GM12878 (cell line): ENCODE measurements at regions not wholly inside any gene's neighbourhood (a gene's known extent, or its start where the extent isn't known, plus 50 kb on each side); places are given as distances from the start of the nearest gene placed in this dataset.

Experiments used
- ATAC-seq: fragments of 200-7000 bp; cut with Tn5 transposase; 3 replicates; pipeline ENCODE4 v1.9.1; 2020; ENCODE audit warnings: mild to moderate bottlenecking, moderate library complexity
- BruUV-seq: library from RNA; stranded (reverse); fragments of 400-500 nt; replicated peaks from 2 replicates; lab custom pipeline; 2021; lab: Mats Ljungman, UMichigan
- CTCF ChIA-PET: fragments of 300-600 bp; sonication (Branson Sonifier 250); formaldehyde crosslinking; extraction: SDS; loops from one replicate; lab custom pipeline; 2021; ENCODE audit warnings: inconsistent platforms; lab: Yijun Ruan, JAX
- POLR2A ChIA-PET: fragments of 350-600 bp; formaldehyde crosslinking; extraction: SDS; loops from one replicate; lab custom pipeline; 2021; ENCODE audit warnings: inconsistent platforms; lab: Charles Lee
- RAD21 ChIA-PET: fragments of 300-600 bp; sonication (Branson Sonifier 250); formaldehyde crosslinking; loops from one replicate; lab custom pipeline; 2023; ENCODE audit warnings: antibody characterized with exemption; ENCODE audit not compliant: unreplicated experiment; lab: Charles Lee
- SMC1A ChIA-PET: fragments of 300-600 bp; sonication (Branson Sonifier 250); formaldehyde crosslinking; loops from one replicate; lab custom pipeline; 2023; ENCODE audit not compliant: unreplicated experiment, uncharacterized antibody; lab: Charles Lee
- DNase-seq: peaks from one replicate; pipeline ENCODE4 v3.0.0-alpha.2; 2011; ENCODE audit warnings: low read depth, low spot score
- FAIRE-seq: peaks from 3 replicates; lab custom pipeline; 2011; peaks lifted over from hg19 to GRCh38; lab: Jason Lieb, UNC
- H2AFZ ChIP-seq: 2 replicates; pipeline ENCODE4 v1.6.0; 2011; ENCODE audit warnings: low read depth, low read length, control low read depth; ENCODE audit not compliant: control insufficient read depth
- H3K27ac ChIP-seq: 2 replicates; pipeline ENCODE4 v1.5.1; 2011; ENCODE audit warnings: control low read depth; ENCODE audit not compliant: control insufficient read depth, insufficient read depth
- H3K27me3 ChIP-seq, 2 experiments: replicated peaks in 1 of 2; 2 replicates each; pipeline versions ENCODE4 v1.6.0 to v1.6.1; 2011; ENCODE audit warnings: low read length in 1 of 2; ENCODE audit not compliant: control insufficient read depth in 2 of 2, insufficient read depth in 2 of 2
- H3K36me3 ChIP-seq, 2 experiments: 2 replicates each; pipeline ENCODE4 v1.5.1; 2011; ENCODE audit warnings: low read length in 1 of 2; ENCODE audit not compliant: control insufficient read depth in 2 of 2, insufficient read depth in 2 of 2
- H3K4me1 ChIP-seq: 2 replicates; pipeline ENCODE4 v1.6.1; 2011; ENCODE audit warnings: mild to moderate bottlenecking, low read length, moderate library complexity, mixed read lengths; ENCODE audit not compliant: control insufficient read depth, insufficient read depth
- H3K4me2 ChIP-seq: 2 replicates; pipeline ENCODE4 v1.6.0; 2011; ENCODE audit warnings: control low read depth; ENCODE audit not compliant: control insufficient read depth, insufficient read depth
- H3K4me3 ChIP-seq: fragments of 200-600 bp; sonication (generic); 2 replicates; pipeline ENCODE4 v1.5.1; 2016
- H3K79me2 ChIP-seq: 2 replicates; pipeline ENCODE4 v1.6.0; 2011; ENCODE audit warnings: low read length; ENCODE audit not compliant: control insufficient read depth, insufficient read depth
- H3K9ac ChIP-seq: 2 replicates; pipeline ENCODE4 v1.8.0; 2011; ENCODE audit warnings: low read length, control low read depth, mixed read lengths; ENCODE audit not compliant: control insufficient read depth, insufficient read depth
- H3K9me3 ChIP-seq: replicated peaks from 3 replicates; pipeline ENCODE4 v1.5.1; 2011; ENCODE audit warnings: mild to moderate bottlenecking, low read length; ENCODE audit not compliant: control insufficient read depth, insufficient read depth
- H4K20me1 ChIP-seq: 2 replicates; pipeline ENCODE4 v1.6.0; 2011; ENCODE audit not compliant: control insufficient read depth, insufficient read depth
- ATF2 ChIP-seq: IDR thresholded peaks from 2 replicates; pipeline ENCODE4 v1.6.1; 2012; ENCODE audit warnings: low read length, inconsistent platforms
- BMI1 ChIP-seq: fragments of 450-650 bp; IDR thresholded peaks from 2 replicates; pipeline ENCODE4 v1.6.1; 2016; ENCODE audit warnings: mild to moderate bottlenecking, moderate library complexity, borderline replicate concordance
- E2F8 ChIP-seq: fragments of 450-650 bp; IDR thresholded peaks from 2 replicates; pipeline ENCODE4 v1.6.1; 2018; ENCODE audit warnings: mild to moderate bottlenecking, low read depth, moderate library complexity; ENCODE audit not compliant: partially characterized antibody
- E4F1 ChIP-seq: fragments of 450-650 bp; IDR thresholded peaks from 2 replicates; pipeline ENCODE4 v1.6.1; 2018; ENCODE audit warnings: borderline replicate concordance, mild to moderate bottlenecking; ENCODE audit not compliant: partially characterized antibody
- IRF3 ChIP-seq: fragments of 450-650 bp; IDR thresholded peaks from 2 replicates; pipeline ENCODE4 v1.6.1; 2014; ENCODE audit warnings: mild to moderate bottlenecking
- RELB ChIP-seq: fragments of 450-650 bp; IDR thresholded peaks from 2 replicates; pipeline ENCODE4 v1.6.1; 2017; ENCODE audit warnings: low read depth, mild to moderate bottlenecking, moderate library complexity
- SMAD5 ChIP-seq: IDR thresholded peaks from 2 replicates; pipeline ENCODE4 v1.6.1; 2016; ENCODE audit warnings: antibody characterized with exemption, low read depth
- TAF1 ChIP-seq: IDR thresholded peaks from 2 replicates; pipeline ENCODE4 v1.6.1; 2011; ENCODE audit warnings: mild to moderate bottlenecking, low read depth, low read length, borderline replicate concordance
- ZNF24 ChIP-seq: fragments of 450-650 bp; IDR thresholded peaks from 2 replicates; pipeline ENCODE4 v1.6.1; 2017; ENCODE audit warnings: antibody characterized with exemption, mild to moderate bottlenecking
- ZNF687 ChIP-seq: fragments of 450-650 bp; IDR thresholded peaks from 2 replicates; pipeline ENCODE4 v1.6.1; 2017; ENCODE audit warnings: mild to moderate bottlenecking, moderate library complexity
- WGBS: methylation state at CpG from one replicate; pipeline ENCODE4 v1.1.6; 2016; ENCODE audit warnings: low lambda C conversion rate; ENCODE audit not compliant: insufficient replicate concordance, insufficient coverage; ENCODE audit errors: missing lambda C conversion rate; 5-methylcytosine and 5-hydroxymethylcytosine counted together
- in situ Hi-C: fragments of 300-500 bp; cut with MboI; formaldehyde crosslinking; loops from 9 replicates; pipeline ENCODE4 v1.14.3; 2018; ENCODE audit warnings: mixed read lengths
- intact Hi-C: fragments of 100-400 bp; cut with micrococcal nuclease; formaldehyde crosslinking; loops from one replicate; pipeline ENCODE4 v1.14.2; 2022; ENCODE audit not compliant: unreplicated experiment

GRCh38 chr4:133972586-133972985 is 229.0 kb downstream of the PABPC4L start:
- CTCF ChIA-PET = no interaction called here
- SMC1A ChIA-PET = no interaction called here
- RAD21 ChIA-PET = no interaction called here
- in situ Hi-C loops = no loop called here
- no peak overlapping the region for H2AFZ ChIP-seq
- intact Hi-C loops = no loop called here
- H3K27me3 ChIP-seq = no peaks in the 10 kb centered on the region
- H3K9ac ChIP-seq = no peak overlapping the region
- BruUV-seq = no TSS peak
- H3K9me3 ChIP-seq = no peaks in the 10 kb centered on the region
- POLR2A ChIA-PET = no interaction called here
- no peaks in the 10 kb centered on the region for H4K20me1 ChIP-seq
- H3K79me2 ChIP-seq = no peaks in the 10 kb centered on the region
- FAIRE-seq = no peak
- no peak for ATAC-seq
- no peak for DNase-seq
- 72% methylated on average over 2 of the region's 2 CpGs for WGBS
- no peak overlapping the region for H3K4me2 ChIP-seq
- H3K4me3 ChIP-seq = no peak overlapping the region
- H3K36me3 ChIP-seq = no peaks in the 10 kb centered on the region
- H3K4me1 ChIP-seq = no peaks in the 10 kb centered on the region
- H3K27ac ChIP-seq = no peak overlapping the region
- no peak for TF ChIP-seq E2F8
- TF ChIP-seq RELB = no peak
- no peak for TF ChIP-seq SMAD5
- no peak for TF ChIP-seq TAF1
- TF ChIP-seq ZNF687 = no peak
- no peak for TF ChIP-seq BMI1
- TF ChIP-seq E4F1 = no peak
- no peak for TF ChIP-seq IRF3
- TF ChIP-seq ZNF24 = no peak
- no peak for TF ChIP-seq ATF2
